ENCODE measurements at regions not wholly inside any gene's neighbourhood (a gene's known extent, or its start where the extent isn't known, plus 50 kb on each side); places are given as distances from the start of the nearest gene placed in this dataset.

DNA sequence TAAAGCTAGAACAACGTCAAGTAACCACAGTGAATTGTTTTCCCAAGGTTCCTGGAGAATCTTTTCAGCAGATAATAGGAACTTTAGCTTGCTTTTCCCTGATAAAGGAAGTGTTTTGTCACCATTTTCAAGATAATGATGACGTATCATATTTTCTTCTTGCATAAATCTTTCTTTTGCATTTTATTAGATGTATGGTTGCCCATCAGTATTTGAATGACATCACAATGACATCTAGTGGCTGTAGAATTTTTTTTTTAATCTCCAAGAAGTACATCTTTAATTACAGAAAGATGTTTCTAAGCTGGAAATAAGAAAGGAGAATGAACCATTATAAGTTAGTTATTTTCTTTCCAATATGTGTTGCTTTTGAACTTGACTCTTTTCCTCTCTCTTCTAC, 83.0 kb downstream of the CENPW start:
- TF ChIP-seq, protein P1, sequence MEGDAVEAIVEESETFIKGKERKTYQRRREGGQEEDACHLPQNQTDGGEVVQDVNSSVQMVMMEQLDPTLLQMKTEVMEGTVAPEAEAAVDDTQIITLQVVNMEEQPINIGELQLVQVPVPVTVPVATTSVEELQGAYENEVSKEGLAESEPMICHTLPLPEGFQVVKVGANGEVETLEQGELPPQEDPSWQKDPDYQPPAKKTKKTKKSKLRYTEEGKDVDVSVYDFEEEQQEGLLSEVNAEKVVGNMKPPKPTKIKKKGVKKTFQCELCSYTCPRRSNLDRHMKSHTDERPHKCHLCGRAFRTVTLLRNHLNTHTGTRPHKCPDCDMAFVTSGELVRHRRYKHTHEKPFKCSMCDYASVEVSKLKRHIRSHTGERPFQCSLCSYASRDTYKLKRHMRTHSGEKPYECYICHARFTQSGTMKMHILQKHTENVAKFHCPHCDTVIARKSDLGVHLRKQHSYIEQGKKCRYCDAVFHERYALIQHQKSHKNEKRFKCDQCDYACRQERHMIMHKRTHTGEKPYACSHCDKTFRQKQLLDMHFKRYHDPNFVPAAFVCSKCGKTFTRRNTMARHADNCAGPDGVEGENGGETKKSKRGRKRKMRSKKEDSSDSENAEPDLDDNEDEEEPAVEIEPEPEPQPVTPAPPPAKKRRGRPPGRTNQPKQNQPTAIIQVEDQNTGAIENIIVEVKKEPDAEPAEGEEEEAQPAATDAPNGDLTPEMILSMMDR (IDR thresholded peaks at IDR 0.05) = no peak
- no peak for TF ChIP-seq EZH2phosphoT487 (IDR thresholded peaks at IDR 0.05)

All from neural progenitor cell (in vitro differentiated cells).